ENCODE measurements at regions not wholly inside any gene's neighbourhood (a gene's known extent, or its start where the extent isn't known, plus 50 kb on each side); places are given as distances from the start of the nearest gene placed in this dataset.
A peak's percentile ranks its signal among the peaks of the same experiment; 100 is the strongest.
"Not testable (repeated sequence)": the region's sequence is repeated elsewhere in the genome, so short reads cannot be mapped to it uniquely, and the experiment has no call there.

DNA sequence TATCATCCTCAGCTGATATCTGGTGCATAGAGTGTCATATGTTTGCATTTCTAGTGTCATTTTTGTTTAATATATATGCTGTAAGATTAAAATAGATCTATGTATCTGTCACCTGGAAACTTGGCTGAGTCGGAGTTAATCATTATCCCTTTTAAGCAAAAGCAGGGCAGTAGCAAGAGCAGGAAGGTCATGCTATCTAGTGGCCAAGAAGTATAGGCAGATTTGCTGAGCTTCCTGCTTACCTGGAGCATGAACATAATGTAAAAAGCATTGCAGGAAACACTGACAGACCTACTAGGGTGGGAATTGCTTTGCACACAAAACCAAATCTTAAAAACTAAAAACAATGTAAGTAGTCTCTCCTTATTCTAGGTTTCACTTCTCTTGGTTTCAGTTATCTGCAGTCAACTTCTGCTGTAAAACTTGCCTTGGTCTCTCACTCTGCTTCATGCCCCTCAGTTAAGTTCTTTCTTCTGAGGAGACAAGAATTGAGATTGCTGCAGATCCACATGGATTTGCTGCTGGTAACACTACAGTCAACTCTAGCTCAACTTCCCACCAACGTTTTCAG, 295.3 kb downstream of the CDH7 start:
- no peak overlapping the region for H3K4me3 ChIP-seq (ENCODE audit: low read depth, low read length)
- DNase-seq (ENCODE audit: low read depth): no peak
- peak; percentile 5 for TF ChIP-seq CTCF (conservative IDR thresholded peaks at IDR 0.05; ENCODE audit: low read depth, low read length)

DNA sequence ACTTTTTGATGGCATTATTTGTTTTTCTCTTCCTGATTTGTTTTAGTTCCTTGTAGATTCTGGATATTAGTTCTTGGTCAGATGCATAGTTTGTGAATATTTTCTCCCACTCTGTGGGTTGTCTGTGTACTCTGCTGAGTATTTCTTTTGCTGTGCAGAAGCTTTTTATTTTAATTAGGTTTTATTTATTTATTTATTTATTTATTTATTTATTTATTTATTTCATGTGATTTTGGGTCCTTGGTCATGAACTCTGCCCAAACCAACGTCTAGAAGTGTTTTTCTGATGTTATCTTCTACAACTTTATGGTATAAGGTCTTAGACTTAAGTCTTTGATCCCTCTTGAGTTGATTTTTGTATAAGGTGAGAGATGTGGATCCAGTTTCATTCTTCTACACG, 292.2 kb downstream of the CDH7 start:
- no peak for TF ChIP-seq CTCF (conservative IDR thresholded peaks at IDR 0.05; ENCODE audit: low read depth, low read length)
- DNase-seq (ENCODE audit: low read depth): no peak
- H3K4me3 ChIP-seq (ENCODE audit: low read depth, low read length): no peak overlapping the region

GRCh38 chr18:66013969-66014368, 263.2 kb downstream of the CDH7 start:
- no peak for DNase-seq (ENCODE audit: low read depth)
- no peak overlapping the region for H3K4me3 ChIP-seq (ENCODE audit: low read depth, low read length)
- no peak for TF ChIP-seq CTCF (conservative IDR thresholded peaks at IDR 0.05; ENCODE audit: low read depth, low read length)

DNA sequence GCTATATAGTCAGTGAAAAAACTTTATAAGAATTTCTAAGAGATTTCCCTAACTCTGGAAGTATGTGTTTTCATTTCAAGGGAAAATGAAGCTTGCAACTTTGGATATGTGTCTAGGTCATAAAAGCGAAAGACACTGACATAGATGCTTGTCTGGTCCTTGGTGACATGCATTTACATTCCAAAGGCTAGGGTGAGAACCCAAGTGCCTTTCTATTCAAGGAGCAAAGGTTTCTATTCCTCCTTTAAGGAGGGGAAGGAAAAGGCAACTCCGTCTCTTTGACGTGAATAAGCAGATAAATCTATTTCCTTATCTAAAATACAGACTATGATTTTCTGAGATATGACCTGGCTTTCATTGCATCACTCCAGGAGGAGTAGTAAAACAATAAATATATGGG, 261.1 kb downstream of the CDH7 start:
- no peak overlapping the region for H3K4me3 ChIP-seq (ENCODE audit: low read depth, low read length)
- TF ChIP-seq CTCF (conservative IDR thresholded peaks at IDR 0.05; ENCODE audit: low read depth, low read length): no peak
- DNase-seq (ENCODE audit: low read depth): no peak

DNA sequence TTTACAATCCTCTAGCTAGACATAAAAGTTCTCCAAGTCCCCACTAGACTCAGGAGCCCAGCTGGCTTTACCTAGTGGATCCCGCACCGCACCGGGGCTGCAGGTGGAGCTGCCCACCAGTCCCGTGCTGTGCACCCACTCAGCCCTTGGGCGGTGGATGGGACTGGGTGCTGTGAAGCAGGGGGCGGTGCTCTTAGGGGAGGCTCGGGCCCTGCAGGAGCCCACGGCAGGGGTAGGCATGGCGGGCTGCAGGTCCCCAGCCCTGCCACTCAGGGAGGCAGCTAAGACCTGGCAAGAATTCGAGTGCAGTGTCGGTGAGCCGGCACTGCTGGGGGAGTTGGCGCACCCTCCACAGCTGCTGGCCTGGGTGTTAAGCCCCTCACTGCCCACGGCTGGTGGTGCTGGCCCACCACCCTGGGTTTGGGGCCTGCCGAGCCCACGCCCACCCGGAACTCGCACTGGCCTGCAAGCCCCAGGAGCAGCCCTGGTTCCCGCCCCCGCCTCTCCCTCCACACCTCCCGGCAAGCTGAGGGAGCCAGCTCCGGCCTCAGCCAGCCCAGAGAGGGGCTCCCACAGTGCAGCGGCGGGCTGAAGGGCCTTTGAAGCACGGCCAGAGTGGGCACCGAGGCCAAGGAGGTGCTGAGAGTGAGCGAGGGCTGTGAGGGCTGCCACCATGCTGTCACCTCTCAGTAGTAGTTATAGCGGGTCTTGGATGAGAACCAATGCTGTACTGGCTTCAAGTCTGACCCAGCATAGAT, 255.2 kb downstream of the CDH7 start:
- no peak overlapping the region for H3K4me3 ChIP-seq (ENCODE audit: low read depth, low read length)
- no peak for DNase-seq (ENCODE audit: low read depth)
- no peak for TF ChIP-seq CTCF (conservative IDR thresholded peaks at IDR 0.05; ENCODE audit: low read depth, low read length)

DNA sequence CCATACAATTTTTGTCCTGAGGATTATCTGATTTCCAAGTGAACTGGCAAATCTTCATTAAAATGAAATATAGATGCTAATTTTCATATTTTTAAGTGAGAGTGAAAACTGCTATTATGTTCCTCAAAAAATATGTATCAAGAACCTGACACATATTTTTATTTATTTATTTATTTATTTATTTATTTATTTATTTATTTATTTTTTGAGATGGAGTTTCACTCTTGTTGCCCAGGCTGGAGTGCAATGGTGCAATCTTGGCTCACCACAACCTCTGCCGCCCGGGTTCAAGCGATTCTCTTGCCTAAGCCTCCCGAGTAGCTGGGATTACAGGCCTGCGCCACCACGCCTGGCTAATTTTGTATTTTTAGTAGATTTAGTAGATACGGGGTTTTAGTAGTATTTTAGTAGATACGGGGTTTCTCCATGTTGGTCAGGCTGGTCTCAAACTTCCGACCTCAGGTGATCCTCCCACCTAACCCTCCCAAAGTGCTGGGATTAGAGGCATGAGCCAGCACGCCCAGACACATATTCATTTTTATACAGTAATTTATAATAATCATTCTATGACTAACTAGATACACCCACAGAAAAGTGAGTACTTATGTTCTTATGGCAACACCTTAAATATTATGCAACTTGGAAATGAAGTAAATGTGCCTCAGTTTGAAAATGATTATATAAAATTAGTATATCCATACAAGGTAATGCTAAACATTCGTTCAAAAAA, 248.3 kb downstream of the CDH7 start:
- not testable (repeated sequence) for H3K4me3 ChIP-seq (ENCODE audit: low read depth, low read length); DNase-seq (ENCODE audit: low read depth)

DNA sequence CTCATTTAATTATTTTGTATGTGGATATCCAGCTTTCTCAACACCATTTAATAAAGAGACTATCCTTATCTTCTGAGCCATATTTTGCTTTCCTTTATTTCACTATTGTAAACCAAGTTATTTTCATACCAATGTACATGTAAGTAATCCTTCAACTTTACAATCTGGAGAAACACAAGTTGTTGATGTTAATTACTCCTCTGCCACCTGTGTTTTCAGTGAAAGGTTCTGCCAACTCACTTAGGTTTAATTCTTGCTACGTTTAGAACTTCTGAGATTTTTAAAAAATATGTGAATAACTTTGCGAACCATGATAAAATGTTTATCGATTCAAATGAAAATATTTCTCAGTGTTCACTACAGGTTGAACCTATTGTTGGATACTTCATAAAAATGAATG, 244.4 kb downstream of the CDH7 start:
- TF ChIP-seq CTCF (conservative IDR thresholded peaks at IDR 0.05; ENCODE audit: low read depth, low read length): no peak
- no peak for DNase-seq (ENCODE audit: low read depth)
- no peak overlapping the region for H3K4me3 ChIP-seq (ENCODE audit: low read depth, low read length)
